K562 (cell line): ENCODE measurements at regions not wholly inside any gene's neighbourhood (a gene's known extent, or its start where the extent isn't known, plus 50 kb on each side); places are given as distances from the start of the nearest gene placed in this dataset.

ENCODE experiments used
- ATAC-seq: fragments of 200-7000 bp; cut with Tn5 transposase; 3 replicates; pipeline ENCODE4 v1.9.1; 2020; ENCODE audit warnings: moderate library complexity
- BruUV-seq: library from RNA; stranded (reverse); fragments of 400-500 nt; replicated peaks from 2 replicates; lab custom pipeline; 2021; lab: Mats Ljungman, UMichigan
- CTCF ChIA-PET: fragments of 300-600 bp; formaldehyde crosslinking; extraction: SDS; loops from one replicate; lab custom pipeline; 2021; ENCODE audit warnings: low intra/inter-chr PET ratio; lab: Yijun Ruan, JAX
- POLR2A ChIA-PET: fragments of 300-600, 350-650 bp; sonication (Branson Sonifier 250); formaldehyde crosslinking; extraction: SDS; loops from one replicate; lab custom pipeline; 2021; ENCODE audit warnings: antibody characterized with exemption, inconsistent platforms; lab: Yijun Ruan, JAX
- DNase-seq, 4 experiments: peaks; one replicate each; pipeline versions ENCODE4 v3.0.0 to v3.0.0-alpha.2; 2011 to 2018; ENCODE audit warnings: low spot score in 3 of 4, mixed read lengths in 3 of 4; ENCODE audit errors: extremely low read depth in 1 of 4
- FAIRE-seq: peaks from 2 replicates; lab custom pipeline; 2011; peaks lifted over from hg19 to GRCh38; lab: Jason Lieb, UNC
- H2AFZ ChIP-seq: 2 replicates; pipeline ENCODE4 v1.6.0; 2011; ENCODE audit warnings: low read depth, low read length, control low read depth, inconsistent platforms
- H3K27ac ChIP-seq: fragments of 200-600 bp; 3 replicates; pipeline ENCODE4 v1.8.0; 2011; ENCODE audit warnings: low read depth, mild to moderate bottlenecking, control low read depth, inconsistent platforms, low read length, moderate library complexity, mixed read lengths; ENCODE audit errors: extremely low read depth
- H3K27me3 ChIP-seq, 2 experiments: fragments of 300-600 bp in 1 of 2; 2 replicates in 1 of 2; 3 replicates in 1 of 2; pipeline versions ENCODE4 v1.6.0 to v1.8.0; 2011; ENCODE audit warnings: inconsistent platforms in 2 of 2, low read length in 2 of 2, mild to moderate bottlenecking in 1 of 2, mixed read lengths in 1 of 2, moderate library complexity in 1 of 2; ENCODE audit not compliant: control insufficient read depth in 2 of 2, insufficient read depth in 2 of 2
- H3K36me3 ChIP-seq: fragments of 300-600 bp; 3 replicates; pipeline ENCODE4 v1.8.0; 2011; ENCODE audit warnings: mild to moderate bottlenecking, low read length, inconsistent platforms; ENCODE audit not compliant: control insufficient read depth, insufficient read depth
- H3K4me1 ChIP-seq, 2 experiments: fragments of 200-600 bp in 1 of 2; replicated peaks in 1 of 2; 2 replicates in 1 of 2; 3 replicates in 1 of 2; pipeline versions ENCODE4 v1.5.1 to v1.8.0; 2011; ENCODE audit warnings: inconsistent platforms in 2 of 2, low read length in 2 of 2, mild to moderate bottlenecking in 1 of 2, mixed read lengths in 1 of 2, moderate library complexity in 1 of 2; ENCODE audit not compliant: control insufficient read depth in 2 of 2, insufficient read depth in 2 of 2
- H3K4me2 ChIP-seq: 2 replicates; pipeline ENCODE4 v1.6.1; 2011; ENCODE audit warnings: low read length, control low read depth, inconsistent platforms, mixed read lengths; ENCODE audit not compliant: insufficient read depth
- H3K4me3 ChIP-seq: fragments of 200-600 bp; sonication (generic), shearing (Covaris generic); 2 replicates; pipeline ENCODE4 v1.5.1; 2016; ENCODE audit warnings: control low read depth, inconsistent platforms
- H3K79me2 ChIP-seq: fragments of 200-600 bp; 3 replicates; pipeline ENCODE4 v1.8.0; 2011; ENCODE audit warnings: low read length, inconsistent platforms; ENCODE audit not compliant: control insufficient read depth, insufficient read depth
- H3K9ac ChIP-seq, 2 experiments: 2 replicates each; pipeline versions ENCODE4 v1.6.0 to v1.6.1; 2011; ENCODE audit warnings: low read depth in 2 of 2, low read length in 2 of 2, control low read depth in 1 of 2, inconsistent platforms in 1 of 2, mild to moderate bottlenecking in 1 of 2, mixed read lengths in 1 of 2; ENCODE audit not compliant: insufficient read depth in 1 of 2
- H3K9me1 ChIP-seq: one replicate; pipeline ENCODE4 v1.6.0; 2011; ENCODE audit warnings: inconsistent platforms, mild to moderate bottlenecking, low read length, moderate library complexity; ENCODE audit not compliant: control insufficient read depth, insufficient read depth
- H3K9me3 ChIP-seq: replicated peaks from 2 replicates; pipeline ENCODE4 v1.5.1; 2011; ENCODE audit warnings: low read depth, low read length, inconsistent platforms; ENCODE audit not compliant: control insufficient read depth, insufficient read depth
- H4K20me1 ChIP-seq: replicated peaks from 2 replicates; pipeline ENCODE4 v1.6.1; 2011; ENCODE audit warnings: low read length, inconsistent platforms, mixed read lengths; ENCODE audit not compliant: control insufficient read depth, insufficient read depth
- ETV6 ChIP-seq, 3 experiments: fragments of 150-350 bp in 1 of 3; sonication (generic) in 1 of 3; formaldehyde crosslinking in 1 of 3; IDR thresholded peaks; 2 replicates each; pipeline versions ENCODE4 v1.6.1 to v1.8.0; 2014 to 2022; ENCODE audit warnings: borderline replicate concordance in 2 of 3, low read depth in 2 of 3, antibody characterized with exemption in 1 of 3, low read length in 1 of 3, mild to moderate bottlenecking in 1 of 3, missing genetic modification reagents in 1 of 3
- RBM15 ChIP-seq: fragments of 200-400 bp; formaldehyde crosslinking; IDR thresholded peaks from 2 replicates; pipeline ENCODE4 v1.6.1; 2018; ENCODE audit warnings: mild to moderate bottlenecking, low read length, moderate library complexity; ENCODE audit not compliant: insufficient read depth
- TFAM ChIP-seq: fragments of 250-450 bp; sonication (Bioruptor Pico); conservative IDR thresholded peaks from 2 replicates; pipeline ENCODE4 v1.5.0; 2021; ENCODE audit warnings: mild to moderate bottlenecking, moderate library complexity
- ZMIZ1 ChIP-seq, 2 experiments: fragments of 150-350 bp in 1 of 2; IDR thresholded peaks; 2 replicates each; pipeline ENCODE4 v1.6.1; 2012 to 2016; ENCODE audit warnings: low read depth in 2 of 2, low read length in 2 of 2, mild to moderate bottlenecking in 1 of 2, moderate library complexity in 1 of 2
- ZNF217 ChIP-seq: sonication (generic); formaldehyde crosslinking; IDR thresholded peaks from 2 replicates; pipeline ENCODE4 v1.8.0; 2022; ENCODE audit warnings: mild to moderate bottlenecking, missing genetic modification reagents
- ZNF224 ChIP-seq: sonication (generic); formaldehyde crosslinking; IDR thresholded peaks from 2 replicates; pipeline ENCODE4 v1.8.0; 2022; ENCODE audit warnings: mild to moderate bottlenecking, missing genetic modification reagents
- WGBS: fragments of 100-300 bp; shearing (Covaris generic); methylation state at CpG from one replicate; pipeline ENCODE4 v1.1.6; 2016; ENCODE audit warnings: low coverage, mixed read lengths; ENCODE audit not compliant: insufficient coverage; ENCODE audit errors: missing lambda C conversion rate; 5-methylcytosine and 5-hydroxymethylcytosine counted together
- in situ Hi-C: fragments of 300-500 bp; cut with MboI; formaldehyde crosslinking; loops from 4 replicates; pipeline ENCODE4 v1.15.0; 2018; ENCODE audit warnings: inconsistent platforms, mixed read lengths
- intact Hi-C: fragments of 100-400 bp; cut with micrococcal nuclease; formaldehyde crosslinking; loops from 2 replicates; pipeline ENCODE4 v1.14.2; 2022
- TF ChIP-seq, protein P1 (sequence below): sonication (generic); formaldehyde crosslinking; IDR thresholded peaks from 2 replicates; pipeline ENCODE4 v1.8.0; 2022; ENCODE audit warnings: mild to moderate bottlenecking, missing genetic modification reagents, borderline replicate concordance

DNA sequence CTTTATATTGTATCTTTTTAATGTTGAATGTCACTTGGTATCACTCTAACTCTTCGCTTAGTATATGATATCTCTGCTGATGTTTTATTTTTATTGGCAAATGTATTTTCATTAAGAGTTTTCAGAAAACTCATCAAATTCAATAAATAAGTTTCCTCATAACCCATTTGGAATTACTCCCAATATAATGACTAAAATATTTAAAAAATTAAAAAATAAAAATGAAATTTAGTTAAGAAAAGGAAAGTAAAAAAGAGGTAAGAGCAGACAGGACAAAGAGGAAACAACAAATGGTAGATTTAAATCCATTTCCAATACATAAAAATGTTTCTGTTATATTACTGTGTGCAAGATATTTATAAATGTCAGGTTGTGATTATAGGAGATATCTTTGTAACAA, 548.9 kb upstream of the SPRY2 start:
- no TSS peak for BruUV-seq
- Histone ChIP-seq H3K27ac (no peak overlapping the region), H3K36me3 (no peaks in the 10 kb centered on the region), H2AFZ (no peak overlapping the region), H3K4me2 (no peak overlapping the region), H3K9ac (no peak overlapping the region), H4K20me1 (no peaks in the 10 kb centered on the region), H3K79me2 (no peaks in the 10 kb centered on the region), H3K9me3 (no peaks in the 10 kb centered on the region), H3K4me3 (no peak overlapping the region), H3K4me1 (no peaks in the 10 kb centered on the region), H3K27me3 (no peaks in the 10 kb centered on the region), H3K9me1 (no peaks in the 10 kb centered on the region)
- peak in 2 of 4 experiments; percentile 4 to 5 for DNase-seq
- ATAC-seq: no peak
- no peak for FAIRE-seq
- TF ChIP-seq RBM15: no peak
- TF ChIP-seq TFAM: peak; percentile 95; the same call in 1 of the 2 replicates
- ChIA-PET POLR2A (interaction anchor here (0.6 kb wide), 1 partner anchor 372 kb away, joined by 3 read pairs; no protein-coding TSS in a partner anchor), CTCF (interaction anchor here (0.6 kb wide), 1 partner anchor 369 kb away, joined by 3 read pairs; no protein-coding TSS in a partner anchor)
- WGBS: 0% methylated on average over 1 of the region's 1 CpG
- in situ Hi-C loops: loop anchor here (5.0 kb wide), 1 partner anchor 373 kb away; no protein-coding TSS in a partner anchor
- intact Hi-C loops: no loop called here

GRCh38 chr13:80888390-80888789, 547.5 kb upstream of the SPRY2 start:
- BruUV-seq: no TSS peak
- H3K36me3 ChIP-seq: no peaks in the 10 kb centered on the region
- no peak overlapping the region for H2AFZ ChIP-seq
- no peaks in the 10 kb centered on the region for H3K4me1 ChIP-seq
- FAIRE-seq (no peak), DNase-seq (peak in 2 of 4 experiments; percentile 9 to 16), ATAC-seq (no peak; the same call in 1 of the 3 replicates)
- H3K79me2 ChIP-seq: no peaks in the 10 kb centered on the region
- WGBS: 0% methylated on average over 2 of the region's 2 CpGs
- no peak overlapping the region for H3K27ac ChIP-seq
- ChIA-PET CTCF (no interaction called here), POLR2A (interaction anchor here (0.5 to 1.1 kb wide), 2 partner anchors 271 to 373 kb away, joined by 3 to 4 read pairs; no protein-coding TSS in a partner anchor)
- no peaks in the 10 kb centered on the region for H3K27me3 ChIP-seq
- H3K9me1 ChIP-seq: no peaks in the 10 kb centered on the region
- no peaks in the 10 kb centered on the region for H3K9me3 ChIP-seq
- H3K4me3 ChIP-seq: no peak overlapping the region
- no peaks in the 10 kb centered on the region for H4K20me1 ChIP-seq
- in situ Hi-C loops: no loop called here
- no peak overlapping the region for H3K4me2 ChIP-seq
- TF ChIP-seq ZMIZ1 (IDR thresholded peaks at IDR 0.05; ENCODE audit: low read depth in 2 of 2, low read length in 2 of 2) (no peak), ZNF217 (0 out of 2 replicates have a peak, but pooled peaks have one; percentile 48), ZNF224 (CRISPR knock-in tag) (0 out of 2 replicates have a peak, but pooled peaks have one; percentile 29), ETV6 (IDR thresholded peaks at IDR 0.05; ENCODE audit: borderline replicate concordance in 1 of 2, low read depth in 2 of 2, low read length in 1 of 2) (no peak), ETV6 (CRISPR knock-in tag; IDR thresholded peaks at IDR 0.05; ENCODE audit: borderline replicate concordance) (0 out of 2 replicates have a peak, but pooled peaks have one; percentile 28)
- TF ChIP-seq, protein P1, sequence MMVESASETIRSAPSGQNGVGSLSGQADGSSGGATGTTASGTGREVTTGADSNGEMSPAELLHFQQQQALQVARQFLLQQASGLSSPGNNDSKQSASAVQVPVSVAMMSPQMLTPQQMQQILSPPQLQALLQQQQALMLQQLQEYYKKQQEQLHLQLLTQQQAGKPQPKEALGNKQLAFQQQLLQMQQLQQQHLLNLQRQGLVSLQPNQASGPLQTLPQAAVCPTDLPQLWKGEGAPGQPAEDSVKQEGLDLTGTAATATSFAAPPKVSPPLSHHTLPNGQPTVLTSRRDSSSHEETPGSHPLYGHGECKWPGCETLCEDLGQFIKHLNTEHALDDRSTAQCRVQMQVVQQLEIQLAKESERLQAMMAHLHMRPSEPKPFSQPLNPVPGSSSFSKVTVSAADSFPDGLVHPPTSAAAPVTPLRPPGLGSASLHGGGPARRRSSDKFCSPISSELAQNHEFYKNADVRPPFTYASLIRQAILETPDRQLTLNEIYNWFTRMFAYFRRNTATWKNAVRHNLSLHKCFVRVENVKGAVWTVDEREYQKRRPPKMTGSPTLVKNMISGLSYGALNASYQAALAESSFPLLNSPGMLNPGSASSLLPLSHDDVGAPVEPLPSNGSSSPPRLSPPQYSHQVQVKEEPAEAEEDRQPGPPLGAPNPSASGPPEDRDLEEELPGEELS (CRISPR knock-in tag): 0 out of 2 replicates have a peak, but pooled peaks have one; percentile 21
- H3K9ac ChIP-seq: no peak overlapping the region
- intact Hi-C loops: no loop called here
